GM19035 (cell line): ENCODE measurements at regions not wholly inside any gene's neighbourhood (a gene's known extent, or its start where the extent isn't known, plus 50 kb on each side); places are given as distances from the start of the nearest gene placed in this dataset.
"Not testable (repeated sequence)": the region's sequence is repeated elsewhere in the genome, so short reads cannot be mapped to it uniquely, and the experiment has no call there.

Source experiments
- ATAC-seq: cut with Tn5 transposase; IDR thresholded peaks from one replicate; pipeline ENCODE4 v1.9.1; 2021; ENCODE audit not compliant: unreplicated experiment

- ATAC-seq = no peak
Measured at GRCh38 chr16:65828296-65828695, 538.2 kb upstream of the CDH5 start.

- ATAC-seq = no peak
Measured at GRCh38 chr16:65827231-65827630, 539.3 kb upstream of the CDH5 start.

DNA sequence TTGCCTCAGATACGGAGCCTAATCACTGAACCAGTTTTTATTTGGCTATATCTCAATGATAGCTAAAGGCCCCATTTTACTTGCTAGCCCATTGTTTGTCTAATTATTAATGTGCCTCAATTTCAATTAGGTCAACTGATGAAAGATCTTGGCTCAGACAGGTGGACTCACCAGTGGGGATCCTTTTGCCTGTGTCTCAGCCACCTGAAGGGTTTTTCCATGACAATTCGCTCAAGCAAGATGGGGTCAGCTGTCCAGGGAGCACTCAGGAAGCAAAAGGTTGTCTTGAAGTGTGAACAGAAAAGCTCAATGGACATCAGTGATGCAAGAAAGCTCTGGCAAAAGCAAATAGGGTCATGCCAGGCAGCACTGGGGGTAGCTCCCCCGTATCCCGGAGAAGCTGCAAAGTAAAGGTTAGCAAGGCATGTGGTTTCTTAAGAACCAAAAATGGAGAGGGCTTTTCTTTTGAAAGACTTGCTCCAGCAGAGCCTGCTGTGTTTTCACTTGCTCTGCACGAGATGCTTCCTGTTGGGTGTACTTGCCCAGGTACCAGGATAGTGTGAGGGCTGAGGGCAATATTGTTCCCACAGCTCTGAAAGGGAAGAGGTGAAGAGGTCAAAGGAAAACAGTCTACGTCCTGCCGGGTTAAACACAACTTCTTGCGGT, 541.2 kb upstream of the CDH5 start:
- ATAC-seq = no peak

GRCh38 chr16:65822148-65822547, 544.3 kb upstream of the CDH5 start:
- no peak for ATAC-seq

DNA sequence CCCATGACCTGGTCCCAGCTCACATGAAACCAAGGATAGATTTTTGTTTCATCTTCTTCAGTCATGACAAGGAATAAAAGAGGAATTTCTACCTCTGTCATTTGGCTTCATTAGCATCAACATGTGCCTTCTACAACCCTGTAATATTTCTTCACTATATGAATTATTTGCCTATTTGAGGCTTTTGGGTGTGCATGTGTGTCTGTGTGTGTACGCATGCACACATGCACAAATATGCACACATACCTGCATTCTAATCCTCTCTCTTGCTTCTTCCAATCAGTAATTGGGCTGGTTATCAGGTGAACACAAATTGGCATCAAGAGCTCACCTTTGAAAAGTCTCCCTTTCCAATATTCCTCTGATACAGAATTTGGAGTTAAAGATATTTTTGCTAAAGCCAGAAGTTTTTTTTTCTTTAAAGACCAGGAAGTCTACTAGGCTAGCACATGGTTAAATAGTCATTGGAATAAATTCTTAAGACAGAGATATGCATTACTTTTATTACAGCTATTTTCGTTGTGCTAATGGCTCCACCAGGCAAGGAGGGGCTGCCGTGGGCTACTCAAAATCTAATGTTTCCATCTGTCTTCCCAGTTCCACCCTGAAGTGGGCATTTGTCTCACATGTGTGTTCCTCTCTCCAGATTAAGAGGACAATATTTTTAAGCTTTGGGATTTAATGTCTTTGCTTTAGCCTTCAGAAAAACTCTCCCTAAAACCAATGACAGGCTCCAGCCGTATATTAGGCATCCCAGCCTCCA, 547.2 kb upstream of the CDH5 start:
- no peak for ATAC-seq

GRCh38 chr16:65817799-65818198, 548.7 kb upstream of the CDH5 start:
- no peak for ATAC-seq

GRCh38 chr16:65817066-65817465, 549.4 kb upstream of the CDH5 start:
- ATAC-seq = no peak

DNA sequence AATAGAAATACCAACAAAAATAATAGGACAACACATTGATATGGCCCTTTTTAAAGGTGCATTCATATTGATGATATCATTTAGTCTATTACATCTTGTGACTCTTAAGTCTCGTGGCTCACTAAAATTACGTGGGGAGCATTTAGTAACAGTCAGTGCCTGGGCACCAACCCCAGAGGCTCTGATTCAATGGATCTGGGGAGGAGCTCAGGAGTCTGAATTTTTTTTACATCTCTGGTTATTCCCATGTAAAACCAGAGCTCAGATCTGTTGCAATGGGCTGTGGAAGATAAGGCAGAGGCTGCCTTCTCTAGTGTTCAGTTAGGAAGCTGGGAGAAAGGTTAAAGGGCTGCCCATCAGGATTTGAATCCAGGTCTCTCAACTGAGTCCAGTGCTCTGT, 549.9 kb upstream of the CDH5 start:
- no peak for ATAC-seq

DNA sequence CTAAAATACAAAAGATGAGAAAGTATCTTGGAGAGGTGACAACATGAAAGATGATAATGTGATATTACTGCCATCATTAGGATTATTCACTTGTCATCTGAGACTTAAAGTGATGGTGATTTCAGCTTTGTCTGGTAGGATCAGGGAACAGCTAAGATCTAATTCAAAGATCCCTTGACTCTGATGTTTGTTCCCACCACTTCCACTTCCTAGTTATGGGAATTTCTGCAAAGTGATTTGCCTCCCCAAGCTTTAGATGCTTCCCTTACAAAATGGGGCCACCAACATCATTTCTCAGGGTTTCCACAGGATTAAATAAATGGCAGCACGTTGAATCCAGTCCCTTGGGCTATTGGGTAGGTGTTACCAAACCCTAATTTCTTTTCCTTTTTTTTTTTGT, 550.8 kb upstream of the CDH5 start:
- no peak for ATAC-seq

- not testable (repeated sequence) for ATAC-seq
Measured at GRCh38 chr16:65813879-65814278, 552.6 kb upstream of the CDH5 start.

GRCh38 chr16:65809627-65810026, 556.9 kb upstream of the CDH5 start:
- no peak for ATAC-seq

DNA sequence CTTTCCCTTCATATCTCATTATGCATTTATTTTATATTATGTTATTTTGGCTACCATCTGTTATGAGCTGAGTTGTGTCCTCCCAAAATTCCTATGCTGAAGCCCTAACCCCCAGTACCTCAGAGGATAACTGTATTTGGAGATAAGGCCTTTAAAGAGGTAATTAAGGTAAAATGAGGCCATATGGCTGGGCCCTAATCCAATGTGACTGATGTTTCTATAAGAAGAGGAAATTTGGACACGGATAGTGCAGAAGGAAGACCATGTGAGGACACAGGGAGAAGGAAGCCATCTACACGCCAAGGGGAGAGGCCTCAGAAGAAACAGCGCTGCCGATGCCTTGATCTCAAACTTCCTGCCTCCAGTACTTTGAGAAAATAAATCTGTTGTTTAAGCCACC, 557.7 kb upstream of the CDH5 start:
- ATAC-seq = no peak

DNA sequence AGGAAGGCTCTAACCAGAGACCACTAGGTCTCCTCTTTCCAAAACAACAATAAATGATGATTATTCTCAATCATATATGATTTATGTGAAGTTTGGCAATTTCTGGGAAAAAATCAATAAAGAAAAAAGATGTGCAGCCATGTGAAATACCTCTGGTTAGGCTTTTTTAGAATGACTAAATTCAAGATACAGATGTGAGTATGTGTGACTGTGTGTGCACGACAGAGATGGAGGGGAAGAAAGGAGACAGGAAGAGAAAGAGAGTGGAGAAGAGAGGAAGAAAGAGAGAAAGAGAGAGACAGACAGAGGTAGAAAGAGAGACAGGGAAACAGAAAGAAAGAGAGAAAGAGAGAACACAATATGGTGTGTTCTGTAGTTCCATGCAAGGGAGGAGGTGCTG, 558.6 kb upstream of the CDH5 start:
- no peak for ATAC-seq

GRCh38 chr16:65805704-65806103, 560.8 kb upstream of the CDH5 start:
- ATAC-seq = not testable (repeated sequence)

GRCh38 chr16:65796481-65796880, 570.0 kb upstream of the CDH5 start:
- no peak for ATAC-seq

GRCh38 chr16:65794973-65795372, 571.5 kb upstream of the CDH5 start:
- ATAC-seq = no peak

GRCh38 chr16:65793781-65794180, 572.7 kb upstream of the CDH5 start:
- no peak for ATAC-seq

GRCh38 chr16:65790768-65791167, 575.7 kb upstream of the CDH5 start:
- ATAC-seq = no peak

- ATAC-seq = no peak
Measured at GRCh38 chr16:65789161-65789945, 577.1 kb upstream of the CDH5 start.

- no peak for ATAC-seq
Measured at GRCh38 chr16:65788434-65789140, 577.9 kb upstream of the CDH5 start.

- no peak for ATAC-seq
Measured at GRCh38 chr16:65787921-65788320, 578.6 kb upstream of the CDH5 start.
